HCT116 (cell line): ENCODE measurements at regions not wholly inside any gene's neighbourhood (a gene's known extent, or its start where the extent isn't known, plus 50 kb on each side); places are given as distances from the start of the nearest gene placed in this dataset.
A peak's percentile ranks its signal among the peaks of the same experiment; 100 is the strongest.

Experiments
- ATAC-seq: fragments of 200-7000 bp; cut with Tn5 transposase; 2 replicates; pipeline ENCODE4 v1.9.1; 2020; ENCODE audit warnings: mild to moderate bottlenecking, moderate library complexity
- BruUV-seq: library from RNA; stranded (reverse); fragments of 400-500 nt; replicated peaks from 2 replicates; lab custom pipeline; 2021; lab: Mats Ljungman, UMichigan
- CTCF ChIA-PET: fragments of 300-600 bp; sonication (Branson Sonifier 250); formaldehyde crosslinking; loops from one replicate; lab custom pipeline; 2021; ENCODE audit warnings: antibody characterized with exemption; lab: Charles Lee
- POLR2A ChIA-PET: fragments of 300-600, 350-600 bp; sonication (Branson Sonifier 250); formaldehyde crosslinking; loops from one replicate; lab custom pipeline; 2021; ENCODE audit warnings: antibody characterized with exemption; lab: Charles Lee
- RAD21 ChIA-PET, 2 experiments: fragments of 300-600 bp; sonication (Branson Sonifier 250); formaldehyde crosslinking; loops; one replicate each; lab custom pipeline; 2023; ENCODE audit warnings: low total read pairs in 2 of 2; ENCODE audit not compliant: uncharacterized antibody in 2 of 2, unreplicated experiment in 2 of 2, low non-redundant PET in 1 of 2; lab: Charles Lee
- DNase-seq: peaks from one replicate; pipeline ENCODE4 v3.0.0-alpha.2; 2010; ENCODE audit warnings: low read depth, low spot score
- H2AFZ ChIP-seq: fragments of 200-600 bp; shearing (Covaris generic), sonication (generic); 2 replicates; pipeline ENCODE4 v1.6.1; 2017; ENCODE audit warnings: low read depth, mixed run types, mixed read lengths, antibody characterized with exemption, low read length; ENCODE audit not compliant: poor library complexity, severe bottlenecking
- H3K27ac ChIP-seq: 2 replicates; pipeline ENCODE4 v1.5.1; 2012; ENCODE audit warnings: low read depth, low read length
- H3K27me3 ChIP-seq: fragments of 200-600 bp; sonication (generic); 2 replicates; pipeline ENCODE4 v1.6.1; 2016; ENCODE audit warnings: mixed run types, low read length, mixed read lengths; ENCODE audit not compliant: insufficient read depth
- H3K36me3 ChIP-seq, 2 experiments: fragments of 200-500 bp in 1 of 2; fragments of 200-600 bp in 1 of 2; sonication (Bioruptor generic) in 1 of 2; sonication (generic) in 1 of 2; 2 replicates each; pipeline versions ENCODE4 v1.5.1 to v1.6.1; 2014 to 2016; ENCODE audit warnings: low read length in 2 of 2, inconsistent platforms in 1 of 2, mixed read lengths in 1 of 2, mixed run types in 1 of 2; ENCODE audit not compliant: insufficient read depth in 2 of 2, control insufficient read depth in 1 of 2
- H3K4me1 ChIP-seq, 2 experiments: fragments of 200-600 bp in 1 of 2; sonication (generic) in 1 of 2; 2 replicates each; pipeline versions ENCODE4 v1.5.1 to v1.6.1; 2012 to 2017; ENCODE audit warnings: low read length in 2 of 2, inconsistent platforms in 1 of 2, mild to moderate bottlenecking in 1 of 2, mixed read lengths in 1 of 2, mixed run types in 1 of 2, moderate library complexity in 1 of 2; ENCODE audit not compliant: insufficient read depth in 2 of 2, control insufficient read depth in 1 of 2
- H3K4me2 ChIP-seq: fragments of 200-600 bp; sonication (generic); 2 replicates; pipeline ENCODE4 v1.6.1; 2017; ENCODE audit warnings: mixed run types, low read length, mixed read lengths
- H3K4me3 ChIP-seq, 2 experiments: fragments of 200-600 bp in 1 of 2; sonication (generic) in 1 of 2; replicated peaks in 1 of 2; 2 replicates each; pipeline ENCODE4 v1.5.1; 2011 to 2016; ENCODE audit warnings: low read length in 2 of 2, control low read depth in 1 of 2, low read depth in 1 of 2, mild to moderate bottlenecking in 1 of 2, mixed read lengths in 1 of 2, mixed run types in 1 of 2
- H3K79me2 ChIP-seq: fragments of 200-600 bp; sonication (generic); 2 replicates; pipeline ENCODE4 v1.6.1; 2017; ENCODE audit warnings: mild to moderate bottlenecking, mixed run types, low read length, moderate library complexity, mixed read lengths; ENCODE audit not compliant: insufficient read depth
- H3K9ac ChIP-seq: fragments of 200-600 bp; sonication (generic); 2 replicates; pipeline ENCODE4 v1.6.1; 2016; ENCODE audit warnings: low read length, mixed read lengths
- H3K9me2 ChIP-seq: fragments of 200-600 bp; sonication (generic), shearing (Covaris generic); 2 replicates; pipeline ENCODE4 v1.6.1; 2017; ENCODE audit warnings: mixed run types, mild to moderate bottlenecking, moderate library complexity; ENCODE audit not compliant: insufficient read depth
- H3K9me3 ChIP-seq, 2 experiments: fragments of 200-500 bp in 1 of 2; fragments of 200-600 bp in 1 of 2; sonication (Bioruptor generic) in 1 of 2; sonication (generic) in 1 of 2; 2 replicates each; pipeline ENCODE4 v1.6.1; 2014 to 2017; ENCODE audit warnings: low read length in 2 of 2, mixed read lengths in 2 of 2, inconsistent platforms in 1 of 2, low read depth in 1 of 2, mild to moderate bottlenecking in 1 of 2, mixed run types in 1 of 2, moderate library complexity in 1 of 2; ENCODE audit not compliant: control insufficient read depth in 1 of 2, insufficient read depth in 1 of 2
- H4K20me1 ChIP-seq: fragments of 200-600 bp; sonication (generic), shearing (Covaris generic); 2 replicates; pipeline ENCODE4 v1.6.1; 2017; ENCODE audit warnings: mixed run types, mild to moderate bottlenecking, moderate library complexity; ENCODE audit not compliant: insufficient read depth
- ATF3 ChIP-seq: IDR thresholded peaks from 2 replicates; pipeline ENCODE4 v1.6.1; 2012
- CBX3 ChIP-seq: IDR thresholded peaks from 2 replicates; pipeline ENCODE4 v1.6.1; 2012; ENCODE audit warnings: low read depth
- ELF1 ChIP-seq: IDR thresholded peaks from 2 replicates; pipeline ENCODE4 v1.6.1; 2012; ENCODE audit warnings: low read depth, borderline replicate concordance
- POLR2A ChIP-seq: IDR thresholded peaks from 2 replicates; pipeline ENCODE4 v1.7.0; 2011; ENCODE audit warnings: borderline replicate concordance; ENCODE audit not compliant: insufficient read depth, insufficient read length; ENCODE audit errors: extremely low read depth
- POLR2AphosphoS5 ChIP-seq: IDR thresholded peaks from 2 replicates; pipeline ENCODE4 v1.6.1; 2011; ENCODE audit warnings: mild to moderate bottlenecking, low read depth, low read length, moderate library complexity
- TCF7L2 ChIP-seq: IDR thresholded peaks from 2 replicates; pipeline ENCODE4 v1.7.0; 2011; ENCODE audit warnings: borderline replicate concordance, inconsistent platforms; ENCODE audit not compliant: insufficient read depth, insufficient read length; ENCODE audit errors: extremely low read depth
- YY1 ChIP-seq: IDR thresholded peaks from 2 replicates; pipeline ENCODE4 v1.6.1; 2011; ENCODE audit warnings: low read length, low read depth, moderate library complexity, mild to moderate bottlenecking; ENCODE audit not compliant: insufficient replicate concordance; ENCODE audit errors: extremely low read depth
- ZNF274 ChIP-seq: fragments of 200-500 bp; sonication (Bioruptor generic); IDR thresholded peaks from 2 replicates; pipeline ENCODE4 v1.6.1; 2014; ENCODE audit warnings: mild to moderate bottlenecking, low read depth, low read length, inconsistent platforms
- intact Hi-C: fragments of 100-400 bp; cut with micrococcal nuclease; formaldehyde crosslinking; loops from 2 replicates; pipeline ENCODE4 v1.10.0; 2022
- TF ChIP-seq, protein P1 (sequence below): IDR thresholded peaks from 2 replicates; pipeline ENCODE4 v1.6.1; 2011; ENCODE audit warnings: mild to moderate bottlenecking, low read length, moderate library complexity; ENCODE audit not compliant: insufficient replicate concordance; ENCODE audit errors: extremely low read depth
- TF ChIP-seq, protein P2 (sequence below), 3 experiments: fragments of 200-600 bp in 1 of 3; sonication (generic) in 1 of 3; IDR thresholded peaks in 2 of 3; conservative IDR thresholded peaks in 1 of 3; 2 replicates each; pipeline ENCODE4 v1.5.1; 2012 to 2017; ENCODE audit warnings: low read depth in 2 of 3, low read length in 2 of 3, antibody characterized with exemption in 1 of 3, borderline replicate concordance in 1 of 3, control low read depth in 1 of 3, mild to moderate bottlenecking in 1 of 3, mixed read lengths in 1 of 3, mixed run types in 1 of 3, moderate library complexity in 1 of 3; ENCODE audit not compliant: insufficient read depth in 1 of 3

GRCh38 chrY:8121825-8122224 is 1210.3 kb upstream of the AMELY start:
- Histone ChIP-seq H3K4me2 (peak overlapping the region; percentile 27; the same call in 1 of the 2 replicates), H3K4me3 (no peak overlapping the region), H3K4me1 (peaks cover 0 to 6% of the 10 kb centered on the region in 2 experiments; a peak in 1 of 4 replicates), H3K27me3 (no peaks in the 10 kb centered on the region), H3K9ac (no peak overlapping the region), H3K79me2 (no peaks in the 10 kb centered on the region), H4K20me1 (no peaks in the 10 kb centered on the region), H3K9me3 (no peaks in the 10 kb centered on the region), H3K9me2 (no peaks in the 10 kb centered on the region), H3K27ac (no peak overlapping the region), H2AFZ (no peak overlapping the region), H3K36me3 (no peaks in the 10 kb centered on the region)
- intact Hi-C loops: no loop called here
- POLR2A ChIA-PET: no interaction called here
- ATAC-seq (peak; percentile 63), DNase-seq (peak; percentile 29)
- TF ChIP-seq ELF1 (no peak), ZNF274 (no peak), TCF7L2 (no peak), ATF3 (no peak), YY1 (no peak), POLR2AphosphoS5 (no peak), CBX3 (no peak), POLR2A (no peak)
- TF ChIP-seq, protein P1, sequence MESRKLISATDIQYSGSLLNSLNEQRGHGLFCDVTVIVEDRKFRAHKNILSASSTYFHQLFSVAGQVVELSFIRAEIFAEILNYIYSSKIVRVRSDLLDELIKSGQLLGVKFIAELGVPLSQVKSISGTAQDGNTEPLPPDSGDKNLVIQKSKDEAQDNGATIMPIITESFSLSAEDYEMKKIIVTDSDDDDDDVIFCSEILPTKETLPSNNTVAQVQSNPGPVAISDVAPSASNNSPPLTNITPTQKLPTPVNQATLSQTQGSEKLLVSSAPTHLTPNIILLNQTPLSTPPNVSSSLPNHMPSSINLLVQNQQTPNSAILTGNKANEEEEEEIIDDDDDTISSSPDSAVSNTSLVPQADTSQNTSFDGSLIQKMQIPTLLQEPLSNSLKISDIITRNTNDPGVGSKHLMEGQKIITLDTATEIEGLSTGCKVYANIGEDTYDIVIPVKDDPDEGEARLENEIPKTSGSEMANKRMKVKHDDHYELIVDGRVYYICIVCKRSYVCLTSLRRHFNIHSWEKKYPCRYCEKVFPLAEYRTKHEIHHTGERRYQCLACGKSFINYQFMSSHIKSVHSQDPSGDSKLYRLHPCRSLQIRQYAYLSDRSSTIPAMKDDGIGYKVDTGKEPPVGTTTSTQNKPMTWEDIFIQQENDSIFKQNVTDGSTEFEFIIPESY: no peak
- TF ChIP-seq, protein P2, sequence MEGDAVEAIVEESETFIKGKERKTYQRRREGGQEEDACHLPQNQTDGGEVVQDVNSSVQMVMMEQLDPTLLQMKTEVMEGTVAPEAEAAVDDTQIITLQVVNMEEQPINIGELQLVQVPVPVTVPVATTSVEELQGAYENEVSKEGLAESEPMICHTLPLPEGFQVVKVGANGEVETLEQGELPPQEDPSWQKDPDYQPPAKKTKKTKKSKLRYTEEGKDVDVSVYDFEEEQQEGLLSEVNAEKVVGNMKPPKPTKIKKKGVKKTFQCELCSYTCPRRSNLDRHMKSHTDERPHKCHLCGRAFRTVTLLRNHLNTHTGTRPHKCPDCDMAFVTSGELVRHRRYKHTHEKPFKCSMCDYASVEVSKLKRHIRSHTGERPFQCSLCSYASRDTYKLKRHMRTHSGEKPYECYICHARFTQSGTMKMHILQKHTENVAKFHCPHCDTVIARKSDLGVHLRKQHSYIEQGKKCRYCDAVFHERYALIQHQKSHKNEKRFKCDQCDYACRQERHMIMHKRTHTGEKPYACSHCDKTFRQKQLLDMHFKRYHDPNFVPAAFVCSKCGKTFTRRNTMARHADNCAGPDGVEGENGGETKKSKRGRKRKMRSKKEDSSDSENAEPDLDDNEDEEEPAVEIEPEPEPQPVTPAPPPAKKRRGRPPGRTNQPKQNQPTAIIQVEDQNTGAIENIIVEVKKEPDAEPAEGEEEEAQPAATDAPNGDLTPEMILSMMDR (IDR thresholded peaks at IDR 0.05 in 2 of 3, conservative IDR thresholded peaks at IDR 0.05 in 1 of 3; ENCODE audit: borderline replicate concordance in 1 of 3, insufficient read depth in 1 of 3, low read depth in 2 of 3, low read length in 2 of 3): no peak
- no TSS peak for BruUV-seq
- CTCF ChIA-PET: no interaction called here
- RAD21 ChIA-PET: no interaction called here
